HG02981 (cell line): ENCODE measurements at regions not wholly inside any gene's neighbourhood (a gene's known extent, or its start where the extent isn't known, plus 50 kb on each side); places are given as distances from the start of the nearest gene placed in this dataset.

Experiments
- ATAC-seq: cut with Tn5 transposase; IDR thresholded peaks from one replicate; pipeline ENCODE4 v1.9.1; 2021; ENCODE audit warnings: mild to moderate bottlenecking, moderate library complexity; ENCODE audit not compliant: unreplicated experiment

GRCh38 chr16:26189536-26189935 lies 497.8 kb downstream of the HS3ST4 start:
- no peak for ATAC-seq

DNA sequence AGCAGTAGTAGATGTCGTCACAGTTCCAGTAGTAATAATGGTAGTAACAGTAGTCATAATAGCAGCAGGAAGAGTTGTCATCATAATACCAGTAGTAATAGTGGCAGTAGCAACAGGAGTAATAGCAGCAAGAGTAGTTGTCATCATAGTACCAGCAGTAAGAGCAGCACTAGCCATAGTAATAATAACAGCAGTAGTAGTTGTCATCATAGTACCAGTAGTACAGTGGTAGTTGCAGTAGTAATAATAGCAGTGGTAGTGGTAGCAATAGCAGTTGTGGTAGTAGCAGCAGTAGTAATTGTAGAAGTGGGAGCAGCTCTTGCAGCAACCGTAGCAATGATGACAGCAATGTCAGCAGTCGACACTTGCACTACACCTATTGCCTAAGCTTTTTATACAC lies 502.8 kb downstream of the HS3ST4 start:
- ATAC-seq, result no peak

- ATAC-seq, result no peak
Observed at GRCh38 chr16:26195225-26195624, 503.5 kb downstream of the HS3ST4 start.

DNA sequence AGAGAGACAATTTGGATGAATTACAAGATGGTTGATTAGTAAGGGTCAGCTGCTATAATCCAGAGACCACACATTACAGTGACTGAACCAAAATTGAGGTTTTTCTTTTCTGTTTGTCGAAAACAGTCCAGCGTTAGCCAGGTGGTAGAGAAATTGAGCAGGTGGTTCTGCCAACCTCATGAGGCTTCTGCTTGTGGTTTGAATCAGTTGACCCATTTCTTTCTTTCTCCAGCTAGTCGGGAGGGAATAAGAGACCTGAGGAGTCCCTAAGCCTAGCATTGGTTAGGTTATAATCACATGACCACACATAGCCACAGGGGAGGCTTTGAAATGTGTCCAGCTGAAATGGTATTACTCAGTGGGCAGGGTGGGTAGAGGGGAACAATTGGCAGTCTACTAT lies 504.6 kb downstream of the HS3ST4 start:
- ATAC-seq, result no peak

DNA sequence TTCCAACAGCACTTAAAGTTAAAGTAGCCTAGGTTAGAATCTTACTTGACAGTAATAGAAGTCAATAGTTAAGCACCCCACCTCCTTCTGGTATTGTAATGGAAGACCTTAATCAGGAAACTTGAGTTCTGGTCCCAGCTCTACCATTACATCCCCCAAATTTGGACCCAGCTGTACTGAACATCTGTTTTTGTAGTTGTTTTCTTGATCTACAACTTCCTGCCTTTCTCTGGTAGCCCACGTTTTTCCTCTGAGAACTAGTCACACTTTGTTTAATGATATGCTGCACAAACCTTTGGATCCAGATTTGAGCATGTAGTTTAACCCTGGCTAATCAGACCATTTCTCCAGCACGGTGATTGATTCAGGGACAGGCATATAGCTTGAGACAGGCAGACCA lies 505.0 kb downstream of the HS3ST4 start:
- ATAC-seq, result no peak

GRCh38 chr16:26197707-26198106 lies 505.9 kb downstream of the HS3ST4 start:
- no peak for ATAC-seq

GRCh38 chr16:26198221-26198620 lies 506.5 kb downstream of the HS3ST4 start:
- no peak for ATAC-seq

DNA sequence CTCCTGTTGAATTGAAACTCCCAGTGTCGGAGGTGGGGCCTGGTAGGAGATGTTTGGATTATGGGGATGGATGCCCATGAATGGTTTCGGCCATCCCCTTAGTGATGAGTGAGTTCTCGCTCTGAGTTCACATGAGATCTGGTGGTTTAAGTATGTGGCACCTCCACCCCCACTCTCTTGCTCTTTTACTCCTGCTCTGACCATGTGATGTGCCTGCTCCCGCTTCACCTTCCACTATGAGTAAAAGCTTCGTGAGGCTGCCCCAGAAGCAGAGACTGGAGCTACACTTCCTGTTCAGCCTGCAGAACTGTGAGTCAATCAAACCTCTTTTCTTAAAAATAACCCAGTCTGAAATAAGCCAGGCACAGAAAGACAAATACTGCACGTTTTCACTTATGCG lies 512.4 kb downstream of the HS3ST4 start:
- no peak for ATAC-seq

- ATAC-seq, result no peak
Observed at GRCh38 chr16:26211542-26211941, 519.8 kb downstream of the HS3ST4 start.

DNA sequence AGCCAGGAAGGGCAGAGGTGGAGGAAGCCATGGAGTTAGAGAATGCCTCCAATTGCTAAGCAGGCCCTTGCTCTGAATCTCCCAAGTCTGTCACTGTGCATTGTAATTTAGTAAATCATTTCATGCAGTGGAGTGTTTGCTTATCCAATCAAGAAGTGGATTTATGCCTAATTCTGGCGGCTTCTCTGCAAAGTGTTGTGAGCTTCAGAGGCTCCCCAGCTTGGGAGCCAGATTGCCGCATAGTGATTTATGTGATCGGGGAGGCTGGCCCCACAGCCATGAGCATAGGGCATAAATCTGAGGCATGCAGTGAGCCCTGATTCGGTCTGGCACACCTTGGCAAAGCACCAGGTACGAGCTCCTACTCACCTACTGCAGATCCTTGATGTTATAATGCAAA lies 520.8 kb downstream of the HS3ST4 start:
- ATAC-seq, result no peak

- ATAC-seq, result no peak
Observed at GRCh38 chr16:26214581-26215174, 522.9 kb downstream of the HS3ST4 start.

DNA sequence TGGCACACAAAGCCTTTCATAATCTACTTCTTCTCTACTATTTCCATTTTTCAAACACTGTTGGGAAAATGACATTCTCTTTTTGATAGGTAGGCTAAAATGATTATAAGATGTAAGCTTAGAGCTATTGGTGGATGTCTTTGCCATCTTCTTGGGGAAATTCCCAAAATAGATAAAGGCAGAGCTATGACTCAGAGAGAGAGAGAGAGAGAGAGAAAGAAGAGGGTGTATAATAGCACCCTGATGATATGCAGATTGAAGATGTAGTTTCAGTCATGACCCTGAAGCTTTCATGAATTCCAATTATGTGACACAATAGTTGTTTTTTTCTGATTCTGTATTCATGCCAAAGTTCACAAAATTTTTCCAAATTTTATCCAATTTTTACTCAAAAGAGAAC lies 529.1 kb downstream of the HS3ST4 start:
- no peak for ATAC-seq

DNA sequence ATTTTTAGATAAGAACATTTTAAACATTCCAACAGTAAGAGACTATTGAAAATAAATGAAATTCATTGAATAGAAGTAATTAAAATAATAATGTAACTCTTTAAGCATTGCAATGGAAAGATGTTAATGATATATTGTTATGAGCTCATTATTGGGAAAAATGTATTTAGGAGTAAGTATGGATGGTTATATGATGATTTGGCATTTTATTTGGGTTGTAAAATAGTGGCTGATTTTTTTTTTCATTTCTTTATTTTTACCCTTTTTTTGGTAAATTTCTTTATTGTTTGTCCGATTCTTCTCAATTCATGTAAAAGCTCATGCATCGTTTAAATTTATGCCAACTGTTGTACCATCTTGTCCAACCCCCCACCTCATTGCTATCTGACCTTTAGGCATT lies 539.9 kb downstream of the HS3ST4 start:
- no peak for ATAC-seq

GRCh38 chr16:26240807-26241206 lies 549.0 kb downstream of the HS3ST4 start:
- no peak for ATAC-seq

DNA sequence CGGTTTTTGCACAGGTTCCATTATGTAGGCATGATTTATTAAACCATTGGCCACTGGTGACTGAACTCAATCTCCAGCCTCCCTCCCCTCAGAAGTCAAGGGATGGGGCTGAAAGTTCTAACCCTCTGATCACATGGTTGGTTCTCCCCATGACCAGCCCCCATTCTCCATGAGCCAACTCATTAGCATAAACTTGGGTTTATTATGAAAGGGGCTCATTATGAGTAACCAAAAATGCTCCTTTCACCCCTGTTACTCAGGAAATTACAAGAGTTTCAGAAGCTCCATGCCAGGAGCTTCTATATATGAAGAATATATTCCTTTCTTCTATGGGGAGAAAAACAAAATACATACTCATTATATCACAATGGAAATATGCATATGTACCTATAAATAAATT lies 555.3 kb downstream of the HS3ST4 start:
- no peak for ATAC-seq

DNA sequence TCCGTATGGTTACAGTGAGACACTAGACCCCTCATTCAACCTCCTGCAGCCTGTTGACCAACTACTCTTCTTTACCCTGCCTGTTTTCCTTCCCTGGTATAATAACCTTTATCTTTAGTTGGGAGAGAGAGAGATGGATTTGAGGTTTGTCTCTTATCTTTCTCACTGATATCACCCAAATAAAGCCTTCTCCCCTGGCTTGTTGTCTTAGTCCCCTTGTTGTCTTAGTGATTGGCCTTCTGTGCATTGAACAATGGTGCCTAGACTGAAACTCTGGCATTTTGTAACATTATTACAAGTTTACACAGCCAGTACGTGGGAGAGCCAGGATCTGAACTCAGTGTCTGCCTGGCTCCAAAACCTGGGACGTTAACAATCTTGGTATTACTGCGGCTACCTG lies 560.8 kb downstream of the HS3ST4 start:
- no peak for ATAC-seq

GRCh38 chr16:26261621-26262020 lies 569.9 kb downstream of the HS3ST4 start:
- ATAC-seq, result no peak

- ATAC-seq, result no peak
Observed at GRCh38 chr16:26263406-26263805, 571.6 kb downstream of the HS3ST4 start.

GRCh38 chr16:26267641-26268040 lies 575.9 kb downstream of the HS3ST4 start:
- ATAC-seq, result no peak

GRCh38 chr16:26269673-26270072 lies 577.9 kb downstream of the HS3ST4 start:
- no peak for ATAC-seq

GRCh38 chr16:26273607-26274006 lies 581.8 kb downstream of the HS3ST4 start:
- ATAC-seq, result no peak

DNA sequence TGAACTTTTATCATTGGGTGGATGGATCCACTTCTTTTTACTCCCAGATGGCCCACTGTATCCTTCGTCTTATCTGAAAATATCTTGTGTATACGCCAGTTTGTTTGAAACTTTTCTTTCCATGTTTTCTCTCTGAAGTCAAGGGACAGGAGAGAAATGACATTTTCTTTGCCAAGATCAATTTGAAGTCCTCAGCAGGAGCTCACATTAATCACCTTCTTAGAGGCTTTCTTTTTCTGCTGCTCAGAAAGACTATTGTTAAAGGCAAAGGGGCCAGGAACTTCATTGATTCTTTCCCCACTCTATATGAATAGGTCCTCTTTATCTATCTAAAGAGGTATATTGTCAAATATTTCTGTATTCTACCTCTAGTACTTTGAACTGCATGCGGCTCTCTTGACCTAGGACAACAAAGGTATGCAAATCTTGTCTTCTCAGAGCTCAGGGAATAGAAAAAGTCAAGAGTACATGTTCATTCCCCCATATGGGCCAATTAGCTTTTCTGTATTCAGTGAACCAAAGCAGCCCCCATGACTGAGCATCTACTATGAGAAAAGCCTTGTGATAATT lies 583.3 kb downstream of the HS3ST4 start:
- no peak for ATAC-seq

- no peak for ATAC-seq
Observed at GRCh38 chr16:26276289-26276688, 584.5 kb downstream of the HS3ST4 start.
